ACC112 (cell line): ENCODE measurements at regions not wholly inside any gene's neighbourhood (a gene's known extent, or its start where the extent isn't known, plus 50 kb on each side); places are given as distances from the start of the nearest gene placed in this dataset.

Experiments used
- H2AFZ ChIP-seq: fragments of 200-600 bp; sonication (generic); one replicate; pipeline ENCODE4 v1.6.0; 2017; ENCODE audit warnings: antibody characterized with exemption, low read length; ENCODE audit not compliant: unreplicated experiment
- H3K27ac ChIP-seq: fragments of 200-600 bp; sonication (generic); 2 replicates; pipeline ENCODE4 v1.5.1; 2014; ENCODE audit warnings: low read depth, mild to moderate bottlenecking, antibody characterized with exemption, low read length, moderate library complexity
- H3K27me3 ChIP-seq: fragments of 200-600 bp; sonication (generic); 2 replicates; pipeline ENCODE4 v1.6.1; 2014; ENCODE audit warnings: mild to moderate bottlenecking, antibody characterized with exemption, low read length, moderate library complexity, mixed read lengths; ENCODE audit not compliant: insufficient read depth
- H3K36me3 ChIP-seq: fragments of 200-600 bp; sonication (generic); 2 replicates; pipeline ENCODE4 v1.6.1; 2016; ENCODE audit warnings: mild to moderate bottlenecking, antibody characterized with exemption, low read length, moderate library complexity, mixed read lengths; ENCODE audit not compliant: insufficient read depth
- H3K4me1 ChIP-seq: fragments of 200-600 bp; sonication (generic); one replicate; pipeline ENCODE4 v1.6.1; 2016; ENCODE audit warnings: low read length, mixed read lengths; ENCODE audit not compliant: insufficient read depth, unreplicated experiment, control insufficient read depth
- H3K4me3 ChIP-seq: fragments of 200-600 bp; sonication (generic); 2 replicates; pipeline ENCODE4 v1.5.1; 2014; ENCODE audit warnings: mild to moderate bottlenecking, low read depth, low read length
- H3K79me2 ChIP-seq: fragments of 200-600 bp; sonication (generic); one replicate; pipeline ENCODE4 v1.6.0; 2016; ENCODE audit warnings: low read length; ENCODE audit not compliant: control insufficient read depth, unreplicated experiment, insufficient read depth

- Histone ChIP-seq H3K27me3 (no peaks in the 10 kb centered on the region), H3K4me1 (no peaks in the 10 kb centered on the region), H2AFZ (no peak overlapping the region), H3K4me3 (no peak overlapping the region), H3K36me3 (no peaks in the 10 kb centered on the region), H3K27ac (no peak overlapping the region), H3K79me2 (no peaks in the 10 kb centered on the region)
Measured at GRCh38 chr2:139201516-139201915, 421.3 kb upstream of the NXPH2 start.

GRCh38 chr2:139196754-139197153, 416.6 kb upstream of the NXPH2 start:
- no peaks in the 10 kb centered on the region for H3K79me2 ChIP-seq
- no peaks in the 10 kb centered on the region for H3K27me3 ChIP-seq
- no peak overlapping the region for H3K27ac ChIP-seq
- H2AFZ ChIP-seq: no peak overlapping the region
- no peaks in the 10 kb centered on the region for H3K36me3 ChIP-seq
- no peaks in the 10 kb centered on the region for H3K4me1 ChIP-seq
- no peak overlapping the region for H3K4me3 ChIP-seq

DNA sequence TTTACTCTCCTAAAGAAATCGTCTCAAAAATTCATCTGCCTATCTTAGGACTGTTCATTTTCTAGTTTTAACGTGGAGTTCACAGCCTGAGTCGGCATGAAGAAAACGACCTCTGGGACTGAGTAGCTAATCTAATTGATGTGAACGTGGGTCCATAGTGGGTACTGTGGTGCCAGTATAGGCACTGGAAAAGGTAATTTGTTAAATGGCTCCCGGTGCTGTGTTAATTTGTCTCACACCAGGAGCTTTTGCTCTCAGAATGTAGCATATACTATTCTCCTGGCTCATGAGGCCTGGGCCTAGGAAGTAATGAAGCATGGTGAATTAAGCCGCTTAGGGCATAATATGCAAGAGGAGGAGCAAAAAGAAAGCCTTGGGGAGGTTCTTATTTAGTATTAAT, 414.4 kb upstream of the NXPH2 start:
- Histone ChIP-seq H3K4me1 (no peaks in the 10 kb centered on the region), H3K36me3 (no peaks in the 10 kb centered on the region), H3K4me3 (no peak overlapping the region), H3K27me3 (no peaks in the 10 kb centered on the region), H3K79me2 (no peaks in the 10 kb centered on the region), H3K27ac (no peak overlapping the region), H2AFZ (no peak overlapping the region)

GRCh38 chr2:139177041-139177440, 396.9 kb upstream of the NXPH2 start:
- Histone ChIP-seq H2AFZ (no peak overlapping the region), H3K36me3 (no peaks in the 10 kb centered on the region), H3K27me3 (no peaks in the 10 kb centered on the region), H3K4me1 (no peaks in the 10 kb centered on the region), H3K4me3 (no peak overlapping the region), H3K27ac (no peak overlapping the region), H3K79me2 (no peaks in the 10 kb centered on the region)

DNA sequence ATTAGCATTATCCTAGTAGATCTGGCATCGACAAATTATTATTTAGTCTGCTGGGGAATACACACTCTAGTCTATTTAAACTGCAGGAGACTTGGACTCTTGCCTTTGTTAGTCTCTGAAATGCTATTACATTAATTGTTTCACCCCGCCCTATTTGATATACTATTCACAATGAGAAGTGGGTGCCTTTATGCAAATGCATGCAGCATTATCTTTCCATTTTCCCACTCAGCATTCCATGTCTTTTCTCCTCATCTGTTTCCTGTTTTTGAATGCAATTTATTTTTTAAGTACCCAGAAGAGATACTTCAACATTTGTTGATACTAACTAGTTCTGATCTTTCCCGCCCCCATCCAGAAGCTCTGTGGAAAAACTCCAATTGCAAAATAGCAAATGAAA, 395.3 kb upstream of the NXPH2 start:
- Histone ChIP-seq H3K27ac (no peak overlapping the region), H2AFZ (no peak overlapping the region), H3K4me1 (no peaks in the 10 kb centered on the region), H3K79me2 (no peaks in the 10 kb centered on the region), H3K27me3 (no peaks in the 10 kb centered on the region), H3K36me3 (no peaks in the 10 kb centered on the region), H3K4me3 (no peak overlapping the region)

GRCh38 chr2:139170406-139170805, 390.2 kb upstream of the NXPH2 start:
- H3K27me3 ChIP-seq: no peaks in the 10 kb centered on the region
- H2AFZ ChIP-seq: no peak overlapping the region
- no peak overlapping the region for H3K4me3 ChIP-seq
- no peak overlapping the region for H3K27ac ChIP-seq
- H3K4me1 ChIP-seq: no peaks in the 10 kb centered on the region
- H3K36me3 ChIP-seq: no peaks in the 10 kb centered on the region
- no peaks in the 10 kb centered on the region for H3K79me2 ChIP-seq

DNA sequence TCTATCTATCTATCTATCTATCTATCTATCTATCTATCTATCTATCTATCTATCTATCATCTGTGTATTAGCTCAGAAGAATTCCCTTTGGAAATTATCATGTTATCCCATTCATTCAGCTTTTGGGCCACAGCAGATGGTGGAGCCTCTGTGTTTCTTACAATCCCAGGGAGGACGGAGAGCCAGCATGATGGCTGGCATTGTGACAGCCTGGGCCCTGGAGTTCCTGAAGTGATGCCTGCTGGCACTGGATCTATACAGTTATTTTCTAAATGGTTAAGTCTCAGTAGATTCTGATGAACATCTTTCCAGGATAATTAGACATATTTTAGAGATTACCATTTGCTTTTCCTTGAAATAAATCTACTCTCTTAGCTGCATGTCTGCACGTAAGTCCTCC, 385.4 kb upstream of the NXPH2 start:
- Histone ChIP-seq H3K4me3 (no peak overlapping the region), H3K79me2 (no peaks in the 10 kb centered on the region), H2AFZ (no peak overlapping the region), H3K4me1 (no peaks in the 10 kb centered on the region), H3K27me3 (no peaks in the 10 kb centered on the region), H3K36me3 (no peaks in the 10 kb centered on the region), H3K27ac (no peak overlapping the region)

GRCh38 chr2:139165041-139165440, 384.9 kb upstream of the NXPH2 start:
- H3K27me3 ChIP-seq: no peaks in the 10 kb centered on the region
- no peaks in the 10 kb centered on the region for H3K36me3 ChIP-seq
- no peak overlapping the region for H2AFZ ChIP-seq
- H3K27ac ChIP-seq: no peak overlapping the region
- H3K4me3 ChIP-seq: no peak overlapping the region
- no peaks in the 10 kb centered on the region for H3K4me1 ChIP-seq
- H3K79me2 ChIP-seq: no peaks in the 10 kb centered on the region

DNA sequence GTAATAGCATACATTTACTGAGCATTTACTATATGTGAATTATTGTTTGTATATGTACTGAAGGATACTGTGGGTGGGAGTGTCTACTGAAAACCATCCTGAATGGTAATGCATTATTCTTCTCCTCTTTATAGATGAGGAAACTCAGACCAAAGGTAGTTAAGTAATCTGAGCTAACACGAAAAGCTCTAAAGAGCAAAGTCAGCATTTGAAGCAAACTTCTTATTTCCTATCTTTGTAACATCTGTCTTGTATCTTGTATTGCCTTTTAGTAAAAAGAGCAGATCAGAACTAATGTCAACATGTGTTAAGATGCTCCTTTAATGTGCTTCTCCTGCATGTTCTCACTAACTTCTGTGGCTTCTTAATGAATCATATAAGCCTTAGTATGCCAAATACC, 382.8 kb upstream of the NXPH2 start:
- Histone ChIP-seq H3K27ac (no peak overlapping the region), H3K36me3 (no peaks in the 10 kb centered on the region), H3K79me2 (no peaks in the 10 kb centered on the region), H2AFZ (no peak overlapping the region), H3K27me3 (no peaks in the 10 kb centered on the region), H3K4me1 (no peaks in the 10 kb centered on the region), H3K4me3 (no peak overlapping the region)

- Histone ChIP-seq H2AFZ (no peak overlapping the region), H3K4me1 (no peaks in the 10 kb centered on the region), H3K4me3 (no peak overlapping the region), H3K27me3 (no peaks in the 10 kb centered on the region), H3K27ac (no peak overlapping the region), H3K79me2 (no peaks in the 10 kb centered on the region), H3K36me3 (no peaks in the 10 kb centered on the region)
Measured at GRCh38 chr2:139162456-139162855, 382.3 kb upstream of the NXPH2 start.

DNA sequence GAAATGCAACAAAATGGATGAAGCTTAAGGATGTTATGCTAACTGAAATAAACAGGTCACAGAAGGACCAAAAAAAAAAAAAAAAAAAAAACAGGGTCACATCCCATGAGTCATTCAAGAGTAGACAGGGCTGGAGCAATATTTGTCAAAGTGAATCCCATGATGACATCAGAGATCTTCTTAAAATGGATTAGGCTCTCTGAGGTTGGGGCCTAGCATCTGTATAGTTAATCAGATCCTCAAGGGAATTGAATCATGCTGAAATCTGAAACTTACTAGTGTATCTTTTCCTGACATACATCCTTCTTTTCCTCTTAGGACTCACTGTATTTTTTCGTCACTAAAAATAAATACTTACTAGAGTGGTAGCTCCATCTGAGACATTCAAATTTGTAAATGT, 380.6 kb upstream of the NXPH2 start:
- Histone ChIP-seq H3K36me3 (no peaks in the 10 kb centered on the region), H3K79me2 (no peaks in the 10 kb centered on the region), H3K4me1 (no peaks in the 10 kb centered on the region), H2AFZ (no peak overlapping the region), H3K27ac (no peak overlapping the region), H3K4me3 (no peak overlapping the region), H3K27me3 (no peaks in the 10 kb centered on the region)

DNA sequence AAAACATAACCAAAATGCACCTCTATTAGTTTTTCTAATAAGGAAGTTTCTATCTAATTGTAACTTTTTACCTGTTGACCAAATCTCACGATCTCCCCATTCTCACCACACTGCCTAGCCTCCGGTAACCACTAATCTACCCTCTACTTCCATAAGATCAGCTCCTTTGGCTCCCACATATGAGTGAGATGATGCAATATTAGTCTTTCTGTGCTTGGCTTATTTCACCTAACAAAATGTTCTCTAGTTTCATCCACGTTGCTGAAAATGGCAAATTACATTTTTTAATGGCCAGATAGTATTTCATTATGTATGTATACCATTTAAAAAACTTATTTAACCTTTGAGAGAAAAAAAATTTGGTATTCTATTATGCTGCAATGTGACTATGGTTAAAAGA, 379.0 kb upstream of the NXPH2 start:
- no peaks in the 10 kb centered on the region for H3K79me2 ChIP-seq
- no peaks in the 10 kb centered on the region for H3K4me1 ChIP-seq
- H2AFZ ChIP-seq: no peak overlapping the region
- no peak overlapping the region for H3K4me3 ChIP-seq
- no peak overlapping the region for H3K27ac ChIP-seq
- no peaks in the 10 kb centered on the region for H3K27me3 ChIP-seq
- H3K36me3 ChIP-seq: no peaks in the 10 kb centered on the region
